Keratinocyte (primary cell): ENCODE measurements at regions not wholly inside any gene's neighbourhood (a gene's known extent, or its start where the extent isn't known, plus 50 kb on each side); places are given as distances from the start of the nearest gene placed in this dataset.

Source experiments
- DNase-seq: peaks from one replicate; pipeline ENCODE4 v3.0.0-alpha.2; 2011; ENCODE audit warnings: low read depth, missing footprints, low spot score
- FAIRE-seq: peaks from 2 replicates; lab custom pipeline; 2011; peaks lifted over from hg19 to GRCh38; lab: Jason Lieb, UNC
- H2AFZ ChIP-seq: 2 replicates; pipeline ENCODE4 v1.6.0; 2012; ENCODE audit warnings: low read length, control low read depth, inconsistent platforms; ENCODE audit not compliant: control insufficient read depth
- H3K27ac ChIP-seq: 2 replicates; pipeline ENCODE4 v1.5.1; 2011; ENCODE audit warnings: low read length; ENCODE audit not compliant: control insufficient read depth, insufficient read depth
- H3K27me3 ChIP-seq: 3 replicates; pipeline ENCODE4 v1.6.0; 2011; ENCODE audit warnings: low read length; ENCODE audit not compliant: control insufficient read depth, insufficient read depth; ENCODE audit errors: extremely low read depth
- H3K36me3 ChIP-seq, 2 experiments: 2 replicates in 1 of 2; 3 replicates in 1 of 2; pipeline ENCODE4 v1.5.1; 2011; ENCODE audit warnings: low read length in 2 of 2, mild to moderate bottlenecking in 1 of 2; ENCODE audit not compliant: control insufficient read depth in 2 of 2, insufficient read depth in 2 of 2; ENCODE audit errors: extremely low read depth in 1 of 2
- H3K4me1 ChIP-seq: 3 replicates; pipeline ENCODE4 v1.5.1; 2011; ENCODE audit warnings: low read length; ENCODE audit not compliant: control insufficient read depth, insufficient read depth; ENCODE audit errors: extremely low read depth
- H3K4me2 ChIP-seq: 3 replicates; pipeline ENCODE4 v1.6.0; 2011; ENCODE audit warnings: low read depth, low read length; ENCODE audit not compliant: control insufficient read depth, insufficient read depth; ENCODE audit errors: extremely low read depth
- H3K4me3 ChIP-seq, 3 experiments: fragments of 200-600 bp in 1 of 3; sonication (generic) in 1 of 3; 2 replicates in 2 of 3; 3 replicates in 1 of 3; pipeline ENCODE4 v1.5.1; 2011 to 2016; ENCODE audit warnings: low read length in 3 of 3, mild to moderate bottlenecking in 3 of 3, control low read depth in 2 of 3, inconsistent platforms in 1 of 3, low read depth in 1 of 3, mixed read lengths in 1 of 3, mixed run types in 1 of 3, moderate library complexity in 1 of 3; ENCODE audit not compliant: control insufficient read depth in 2 of 3, insufficient read depth in 2 of 3; ENCODE audit errors: extremely low read depth in 1 of 3
- H3K79me2 ChIP-seq: 2 replicates; pipeline ENCODE4 v1.6.0; 2012; ENCODE audit warnings: low read length; ENCODE audit not compliant: control insufficient read depth, insufficient read depth
- H3K9ac ChIP-seq: 3 replicates; pipeline ENCODE4 v1.6.0; 2011; ENCODE audit warnings: low read length; ENCODE audit not compliant: control insufficient read depth, insufficient read depth; ENCODE audit errors: extremely low read depth
- H3K9me1 ChIP-seq: 3 replicates; pipeline ENCODE4 v1.6.0; 2011; ENCODE audit warnings: low read length; ENCODE audit not compliant: control insufficient read depth, insufficient read depth; ENCODE audit errors: extremely low read depth
- H3K9me3 ChIP-seq: 2 replicates; pipeline ENCODE4 v1.5.1; 2012; ENCODE audit warnings: low read depth, low read length; ENCODE audit not compliant: control insufficient read depth
- H4K20me1 ChIP-seq: 3 replicates; pipeline ENCODE4 v1.6.0; 2011; ENCODE audit warnings: low read length; ENCODE audit not compliant: control insufficient read depth, insufficient read depth; ENCODE audit errors: extremely low read depth
- CTCF ChIP-seq, 3 experiments: IDR thresholded peaks in 1 of 3; conservative IDR thresholded peaks in 1 of 3; optimal IDR thresholded peaks in 1 of 3; 2 replicates in 2 of 3; 3 replicates in 1 of 3; pipeline versions ENCODE3 to v1.5.1; 2011; ENCODE audit warnings: low read length in 3 of 3, mild to moderate bottlenecking in 3 of 3, moderate library complexity in 2 of 3, control low read depth in 1 of 3, inconsistent platforms in 1 of 3; ENCODE audit not compliant: insufficient read depth in 2 of 3; ENCODE audit errors: extremely low read depth in 1 of 3
- EZH2 ChIP-seq: IDR thresholded peaks from one replicate; pipeline ENCODE4 v1.6.1; 2012; ENCODE audit warnings: inconsistent platforms, mild to moderate bottlenecking, low read length, moderate library complexity
- dilution Hi-C: fragments of 300-500 bp; cut with MboI; formaldehyde crosslinking; loops from one replicate; pipeline ENCODE4 v1.7.0; 2020; ENCODE audit warnings: low sequenced_read_pairs; ENCODE audit not compliant: extremely low pct_ligation_motif_present

GRCh38 chr1:228990906-228991569 is 255.8 kb downstream of the RHOU start:
- H3K9me3 ChIP-seq = no peaks in the 10 kb centered on the region
- no peak overlapping the region for H3K4me3 ChIP-seq
- no peaks in the 10 kb centered on the region for H3K79me2 ChIP-seq
- peaks cover 14% of the 10 kb centered on the region for H3K4me1 ChIP-seq
- no peak for FAIRE-seq
- no peaks in the 10 kb centered on the region for H3K27me3 ChIP-seq
- no peak overlapping the region for H2AFZ ChIP-seq
- TF ChIP-seq CTCF (optimal IDR thresholded peaks at IDR 0.05 in 1 of 3, IDR thresholded peaks at IDR 0.05 in 1 of 3, conservative IDR thresholded peaks at IDR 0.05 in 1 of 3; ENCODE audit: extremely low read depth in 1 of 3, insufficient read depth in 2 of 3, low read length in 3 of 3) (no peak), EZH2 (no peak)
- DNase-seq = no peak
- H3K27ac ChIP-seq = no peak overlapping the region
- H3K9me1 ChIP-seq = no peaks in the 10 kb centered on the region
- H3K36me3 ChIP-seq = no peaks in the 10 kb centered on the region
- H3K9ac ChIP-seq = no peak overlapping the region
- H4K20me1 ChIP-seq = no peaks in the 10 kb centered on the region
- H3K4me2 ChIP-seq = no peak overlapping the region
- dilution Hi-C loops = no loop called here

- no peak overlapping the region for H3K4me2 ChIP-seq
- H3K4me1 ChIP-seq = peaks cover 14% of the 10 kb centered on the region
- TF ChIP-seq CTCF (optimal IDR thresholded peaks at IDR 0.05 in 1 of 3, IDR thresholded peaks at IDR 0.05 in 1 of 3, conservative IDR thresholded peaks at IDR 0.05 in 1 of 3; ENCODE audit: extremely low read depth in 1 of 3, insufficient read depth in 2 of 3, low read length in 3 of 3) (no peak), EZH2 (no peak)
- H3K9ac ChIP-seq = no peak overlapping the region
- H2AFZ ChIP-seq = no peak overlapping the region
- DNase-seq (no peak), FAIRE-seq (no peak)
- no peak overlapping the region for H3K27ac ChIP-seq
- H3K4me3 ChIP-seq = no peak overlapping the region
- H3K27me3 ChIP-seq = no peaks in the 10 kb centered on the region
- no peaks in the 10 kb centered on the region for H3K79me2 ChIP-seq
- no peaks in the 10 kb centered on the region for H4K20me1 ChIP-seq
- dilution Hi-C loops = no loop called here
- H3K9me1 ChIP-seq = no peaks in the 10 kb centered on the region
- no peaks in the 10 kb centered on the region for H3K36me3 ChIP-seq
- no peaks in the 10 kb centered on the region for H3K9me3 ChIP-seq
Measured at GRCh38 chr1:228992044-228992443, 256.8 kb downstream of the RHOU start.
